ENCODE measurements at regions not wholly inside any gene's neighbourhood (a gene's known extent, or its start where the extent isn't known, plus 50 kb on each side); places are given as distances from the start of the nearest gene placed in this dataset.

DNA sequence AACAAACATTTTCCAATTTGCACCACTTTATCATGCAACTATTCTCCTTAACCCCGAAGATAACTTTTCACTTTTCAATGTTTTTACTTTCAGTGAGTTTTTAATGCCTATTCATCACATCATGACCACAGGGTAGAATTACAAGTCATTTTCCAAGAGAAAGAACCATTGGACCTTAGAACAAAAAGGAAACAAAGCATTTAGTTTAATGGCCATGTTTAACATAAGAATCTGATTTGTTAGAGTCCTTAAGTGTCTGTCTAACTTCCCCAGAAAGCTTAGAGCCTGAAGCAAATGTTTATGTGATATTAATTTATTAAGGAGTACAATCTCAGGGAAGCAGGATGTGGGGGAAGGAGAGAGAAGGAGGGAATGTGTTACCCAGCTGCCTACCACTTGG, 325.8 kb upstream of the RIOK2 start:
- no peaks in the 10 kb centered on the region for H3K9me3 ChIP-seq (ENCODE audit: control insufficient read depth, insufficient read depth, low read length)
- H2BK5ac ChIP-seq (ENCODE audit: low read depth, low read length, poor library complexity, severe bottlenecking) = no peak overlapping the region
- no peaks in the 10 kb centered on the region for H3K9me1 ChIP-seq (ENCODE audit: insufficient read depth, low read length)
- no peak overlapping the region for H2AK9ac ChIP-seq (replicated peaks; ENCODE audit: low read depth, low read length, poor library complexity)
- H4K8ac ChIP-seq (ENCODE audit: low read depth in 2 of 2, low read length in 2 of 2) = no peak overlapping the region
- ATAC-seq (ENCODE audit: low read depth) = no peak
- no peak overlapping the region for H2AK5ac ChIP-seq (ENCODE audit: low read depth, low read length)
- H3K14ac ChIP-seq (replicated peaks; ENCODE audit: low read depth, low read length) = no peak overlapping the region
- no peak overlapping the region for H4K91ac ChIP-seq (ENCODE audit: insufficient read depth, low read depth, low read length)
- DNase-seq = no peak
- H2BK20ac ChIP-seq (ENCODE audit: low read depth, low read length) = no peak overlapping the region
- no peaks in the 10 kb centered on the region for H3K27me3 ChIP-seq (ENCODE audit: control insufficient read depth, insufficient read depth, low read length)
- H2BK120ac ChIP-seq (ENCODE audit: low read depth, low read length) = no peak overlapping the region
- no peak overlapping the region for H3K4me2 ChIP-seq (ENCODE audit: low read depth, low read length)
- intact Hi-C loops (cut with micrococcal nuclease) = no loop called here
- H4K20me1 ChIP-seq (ENCODE audit: insufficient read depth, low read length) = no peaks in the 10 kb centered on the region
- no TSS peak for BruUV-seq (replicated peaks)
- H3K4me3 ChIP-seq (ENCODE audit: insufficient read depth, low read depth, low read length) = no peak overlapping the region
- TF ChIP-seq MAFK (IDR thresholded peaks at IDR 0.05; ENCODE audit: low read depth, low read length) = no peak
- TF ChIP-seq, protein P1, sequence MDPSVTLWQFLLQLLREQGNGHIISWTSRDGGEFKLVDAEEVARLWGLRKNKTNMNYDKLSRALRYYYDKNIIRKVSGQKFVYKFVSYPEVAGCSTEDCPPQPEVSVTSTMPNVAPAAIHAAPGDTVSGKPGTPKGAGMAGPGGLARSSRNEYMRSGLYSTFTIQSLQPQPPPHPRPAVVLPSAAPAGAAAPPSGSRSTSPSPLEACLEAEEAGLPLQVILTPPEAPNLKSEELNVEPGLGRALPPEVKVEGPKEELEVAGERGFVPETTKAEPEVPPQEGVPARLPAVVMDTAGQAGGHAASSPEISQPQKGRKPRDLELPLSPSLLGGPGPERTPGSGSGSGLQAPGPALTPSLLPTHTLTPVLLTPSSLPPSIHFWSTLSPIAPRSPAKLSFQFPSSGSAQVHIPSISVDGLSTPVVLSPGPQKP (IDR thresholded peaks at IDR 0.05; ENCODE audit: borderline replicate concordance, low read depth, low read length) = no peak
- no peak for TF ChIP-seq POLR2A (IDR thresholded peaks at IDR 0.05; ENCODE audit: low read depth, low read length)
- TF ChIP-seq SMC3 (IDR thresholded peaks at IDR 0.05; ENCODE audit: low read depth, low read length) = no peak
- no peak for TF ChIP-seq CHD1 (IDR thresholded peaks at IDR 0.05; ENCODE audit: low read depth, low read length)
- TF ChIP-seq MAZ (IDR thresholded peaks at IDR 0.05; ENCODE audit: borderline replicate concordance, low read depth, low read length) = no peak
- TF ChIP-seq CEBPB (IDR thresholded peaks at IDR 0.05; ENCODE audit: low read depth, low read length) = no peak
- TF ChIP-seq RCOR1 (IDR thresholded peaks at IDR 0.05; ENCODE audit: insufficient replicate concordance, low read length) = no peak
- TF ChIP-seq RFX5 (IDR thresholded peaks at IDR 0.05; ENCODE audit: low read depth, low read length) = no peak
- TF ChIP-seq MXI1 (IDR thresholded peaks at IDR 0.05; ENCODE audit: borderline replicate concordance, low read depth, low read length) = no peak
- TF ChIP-seq, protein P2, sequence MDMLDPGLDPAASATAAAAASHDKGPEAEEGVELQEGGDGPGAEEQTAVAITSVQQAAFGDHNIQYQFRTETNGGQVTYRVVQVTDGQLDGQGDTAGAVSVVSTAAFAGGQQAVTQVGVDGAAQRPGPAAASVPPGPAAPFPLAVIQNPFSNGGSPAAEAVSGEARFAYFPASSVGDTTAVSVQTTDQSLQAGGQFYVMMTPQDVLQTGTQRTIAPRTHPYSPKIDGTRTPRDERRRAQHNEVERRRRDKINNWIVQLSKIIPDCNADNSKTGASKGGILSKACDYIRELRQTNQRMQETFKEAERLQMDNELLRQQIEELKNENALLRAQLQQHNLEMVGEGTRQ (IDR thresholded peaks at IDR 0.05; ENCODE audit: low read depth, low read length) = no peak
- TF ChIP-seq RAD21 (IDR thresholded peaks at IDR 0.05; ENCODE audit: low read length) = no peak
- no peak for TF ChIP-seq BHLHE40 (IDR thresholded peaks at IDR 0.05; ENCODE audit: low read depth, low read length)
- no peak for TF ChIP-seq FOS (IDR thresholded peaks at IDR 0.05; ENCODE audit: low read depth, low read length)
- H3K79me1 ChIP-seq (ENCODE audit: low read depth in 1 of 2, low read length in 2 of 2) = no peaks in the 10 kb centered on the region
- H2BK15ac ChIP-seq (ENCODE audit: low read depth, low read length) = no peak overlapping the region
- no peak overlapping the region for H3K9ac ChIP-seq (ENCODE audit: low read depth, low read length)
- dilution Hi-C loops (cut with HindIII; ENCODE audit: low sequenced_read_pairs, unreplicated experiment) = no loop called here
- ChIA-PET POLR2A (ENCODE audit: unreplicated experiment) (no interaction called here), CTCF (no interaction called here)
- no CpG with 5 or more reads among the region's 1 CpG for WGBS, 2 experiments (ENCODE audit: extremely low coverage in 2 of 2, insufficient read length in 1 of 2)
- no peaks in the 10 kb centered on the region for H3K36me3 ChIP-seq (ENCODE audit: control insufficient read depth, insufficient read depth, low read length)
- H3K4ac ChIP-seq (ENCODE audit: low read depth, low read length) = no peak overlapping the region
- H3K18ac ChIP-seq (ENCODE audit: low read depth, low read length) = no peak overlapping the region
- H3K56ac ChIP-seq (ENCODE audit: extremely low read depth, insufficient read depth, low read length) = no peak overlapping the region
- no peak overlapping the region for H4K5ac ChIP-seq (ENCODE audit: low read depth, low read length)
- no peak overlapping the region for H3K27ac ChIP-seq (ENCODE audit: insufficient read depth, low read length)
- in situ Hi-C loops (cut with MboI; ENCODE audit: low sequenced_read_pairs) = no loop called here
- H3K4me1 ChIP-seq (ENCODE audit: control insufficient read depth, insufficient read depth, low read length) = no peaks in the 10 kb centered on the region
- H2AFZ ChIP-seq (replicated peaks; ENCODE audit: low read length, poor library complexity) = no peak overlapping the region
- no peak overlapping the region for H3K23ac ChIP-seq (ENCODE audit: low read depth, low read length)
